Activated T-helper 2 cell treated with anti-CD3 and anti-CD28 coated beads, Interferon-gamma antibody, Interleukin-2, Interleukin-4, amounts not matched to agents 10 μg/mL and 5 μg/mL and 100 μg/mL, durations not matched to agents 14 hours and 24 hours and 36 hours (primary cell): ENCODE measurements at regions not wholly inside any gene's neighbourhood (a gene's known extent, or its start where the extent isn't known, plus 50 kb on each side); places are given as distances from the start of the nearest gene placed in this dataset.
"Not testable (repeated sequence)": the region's sequence is repeated elsewhere in the genome, so short reads cannot be mapped to it uniquely, and the experiment has no call there.

ENCODE experiments used
- DNase-seq: peaks from one replicate; pipeline ENCODE4 v3.0.0; 2021; ENCODE audit warnings: low spot score
- H3K27ac Mint-ChIP-seq: one replicate; pipeline ENCODE4 v1.8.0; 2021; ENCODE audit warnings: mixed read lengths
- H3K27me3 Mint-ChIP-seq: one replicate; pipeline ENCODE4 v1.8.0; 2021; ENCODE audit warnings: low read depth, mixed read lengths
- H3K36me3 Mint-ChIP-seq: one replicate; pipeline ENCODE4 v1.8.0; 2021; ENCODE audit warnings: low read depth, mixed read lengths
- H3K4me1 Mint-ChIP-seq: one replicate; pipeline ENCODE4 v1.8.0; 2021; ENCODE audit warnings: low read depth, mixed read lengths
- H3K4me3 Mint-ChIP-seq: one replicate; pipeline ENCODE4 v1.8.0; 2021; ENCODE audit warnings: low read depth, mild to moderate bottlenecking, moderate library complexity, mixed read lengths
- H3K9me3 Mint-ChIP-seq: one replicate; pipeline ENCODE4 v1.8.0; 2021; ENCODE audit warnings: mixed read lengths
- intact Hi-C: fragments of 100-400 bp; cut with micrococcal nuclease; formaldehyde crosslinking; loops from one replicate; pipeline ENCODE4 v1.15.1; 2023

DNA sequence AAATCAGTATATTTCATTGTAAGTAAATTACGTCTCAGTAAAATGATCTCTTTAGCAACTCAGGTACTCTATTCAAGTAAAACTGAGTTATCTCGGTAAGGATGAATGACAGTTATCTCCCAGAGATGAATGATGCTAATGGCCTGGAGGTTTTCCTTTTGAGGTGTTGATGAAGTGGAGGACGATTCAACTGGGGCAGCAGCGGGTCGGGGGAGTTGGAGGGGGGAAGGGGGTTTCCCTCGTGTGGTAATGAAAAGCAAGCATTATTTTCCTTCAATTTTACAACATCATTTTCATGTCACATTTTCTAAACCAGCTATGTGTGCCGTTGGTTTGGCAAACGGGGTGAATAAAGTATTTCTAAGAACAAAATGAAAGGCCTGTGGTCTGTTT, 92.4 kb upstream of the ATXN3L start:
- Mint-ChIP-seq H3K4me3 (no peak overlapping the region), H3K27me3 (no peaks in the 10 kb centered on the region), H3K9me3 (no peaks in the 10 kb centered on the region), H3K27ac (no peak overlapping the region), H3K4me1 (peaks cover 5% of the 10 kb centered on the region), H3K36me3 (no peaks in the 10 kb centered on the region)
- intact Hi-C loops: no loop called here
- no peak for DNase-seq

DNA sequence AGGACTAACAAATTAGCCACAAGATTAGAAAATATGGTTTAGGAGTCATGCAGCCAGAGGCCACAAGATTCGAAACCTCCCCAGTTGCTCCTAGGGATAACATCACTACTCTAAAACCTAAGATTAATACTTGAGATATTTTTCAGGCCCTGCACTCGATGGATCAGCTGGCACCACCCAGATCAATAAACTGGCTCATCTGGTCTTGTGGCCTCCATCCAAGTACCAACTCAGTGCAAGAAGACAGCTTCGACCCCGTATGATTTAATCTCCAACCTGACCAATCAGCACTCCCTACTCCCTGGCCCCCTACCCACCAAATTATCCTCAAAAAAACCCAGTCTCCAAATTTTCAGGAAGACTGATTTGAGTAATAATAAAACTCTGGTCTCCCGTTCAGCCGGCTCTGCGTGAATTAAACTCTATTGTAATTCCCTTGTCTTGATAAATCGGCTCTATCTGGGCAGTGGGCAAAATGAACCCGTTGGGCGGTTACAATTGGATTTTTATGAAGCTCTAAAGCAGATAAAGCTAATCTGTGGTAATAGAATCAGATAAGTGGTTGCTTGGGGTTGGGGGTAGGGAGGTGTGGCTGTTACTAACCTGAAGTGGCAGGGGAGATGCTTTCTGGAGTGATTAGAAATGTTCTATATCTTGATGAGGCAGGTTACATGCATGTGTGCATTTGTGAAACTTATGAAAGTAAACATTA, 91.8 kb upstream of the ATXN3L start:
- no peak for DNase-seq
- Mint-ChIP-seq H3K36me3 (no peaks in the 10 kb centered on the region), H3K9me3 (peaks cover 5% of the 10 kb centered on the region), H3K27me3 (no peaks in the 10 kb centered on the region), H3K4me3 (no peak overlapping the region), H3K27ac (no peak overlapping the region), H3K4me1 (peaks cover 5% of the 10 kb centered on the region)
- intact Hi-C loops: no loop called here

DNA sequence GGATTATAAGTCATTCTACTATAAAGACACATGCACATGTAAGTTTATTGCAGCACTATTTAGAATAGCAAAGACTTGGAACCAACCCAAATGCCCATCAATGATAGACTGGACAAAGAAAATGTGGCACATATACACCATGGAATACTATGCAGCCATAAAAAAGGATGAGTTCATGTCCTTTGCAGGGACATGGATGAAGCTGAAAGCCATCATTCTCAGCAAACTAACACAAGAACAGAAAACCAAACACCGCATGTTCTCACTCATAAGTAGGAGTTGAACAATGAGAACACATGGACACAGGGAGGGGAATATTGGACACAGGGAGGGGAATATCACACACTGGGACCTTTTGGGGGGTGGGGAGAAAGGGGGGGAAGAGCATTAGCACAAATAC, 88.7 kb upstream of the ATXN3L start:
- intact Hi-C loops, H3K4me3 Mint-ChIP-seq, H3K27me3 Mint-ChIP-seq, H3K36me3 Mint-ChIP-seq, H3K27ac Mint-ChIP-seq, DNase-seq, H3K4me1 Mint-ChIP-seq: not testable (repeated sequence)
- H3K9me3 Mint-ChIP-seq: peaks cover 13% of the 10 kb centered on the region

DNA sequence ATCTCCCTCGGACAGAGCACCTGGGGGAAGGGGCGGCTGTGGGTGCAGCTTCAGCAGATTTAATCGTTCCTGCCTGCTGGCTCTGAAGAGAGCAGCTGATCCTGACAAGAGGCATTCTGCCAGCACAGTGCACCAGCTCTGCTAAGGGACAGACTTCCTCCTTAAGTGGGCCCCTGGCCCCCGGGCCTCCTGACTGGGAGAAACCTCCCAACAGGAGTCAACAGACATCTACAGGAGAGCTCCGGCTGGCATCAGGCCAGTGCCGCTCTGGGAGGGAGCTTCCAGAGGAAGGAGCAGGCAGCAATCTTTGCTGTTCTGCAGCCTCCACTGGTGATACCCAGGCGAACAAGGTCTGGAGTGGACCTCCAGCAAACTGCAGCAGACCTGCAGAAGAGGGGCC, 84.9 kb upstream of the ATXN3L start:
- H3K36me3 Mint-ChIP-seq, DNase-seq, intact Hi-C loops, H3K4me3 Mint-ChIP-seq, H3K27ac Mint-ChIP-seq, H3K27me3 Mint-ChIP-seq, H3K4me1 Mint-ChIP-seq: not testable (repeated sequence)
- H3K9me3 Mint-ChIP-seq: peaks cover 13% of the 10 kb centered on the region

DNA sequence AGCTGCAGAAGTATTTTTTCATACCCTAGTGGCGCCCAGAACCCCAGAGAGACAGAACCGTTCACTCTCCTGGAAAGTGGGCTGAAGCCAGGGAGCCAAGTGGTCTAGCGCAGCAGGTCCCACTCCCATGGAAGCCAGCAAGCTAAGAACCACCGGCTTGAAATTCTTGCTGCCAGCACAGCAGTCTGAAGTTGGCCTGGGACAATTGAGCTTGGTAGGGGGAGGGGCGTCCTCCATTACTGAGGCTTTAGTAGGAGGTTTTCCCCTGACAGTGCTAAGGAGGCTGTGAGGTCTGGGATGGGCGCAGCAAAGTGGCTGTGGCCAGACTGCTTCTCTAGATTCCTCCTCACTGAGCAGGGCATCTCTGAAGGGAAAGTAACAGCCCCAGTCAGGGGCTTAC, 84.5 kb upstream of the ATXN3L start:
- no peaks in the 10 kb centered on the region for H3K27me3 Mint-ChIP-seq
- no peak overlapping the region for H3K27ac Mint-ChIP-seq
- peaks cover 1% of the 10 kb centered on the region for H3K4me1 Mint-ChIP-seq
- H3K36me3 Mint-ChIP-seq: no peaks in the 10 kb centered on the region
- intact Hi-C loops: no loop called here
- no peak overlapping the region for H3K4me3 Mint-ChIP-seq
- DNase-seq: no peak
- H3K9me3 Mint-ChIP-seq: peaks cover 13% of the 10 kb centered on the region

DNA sequence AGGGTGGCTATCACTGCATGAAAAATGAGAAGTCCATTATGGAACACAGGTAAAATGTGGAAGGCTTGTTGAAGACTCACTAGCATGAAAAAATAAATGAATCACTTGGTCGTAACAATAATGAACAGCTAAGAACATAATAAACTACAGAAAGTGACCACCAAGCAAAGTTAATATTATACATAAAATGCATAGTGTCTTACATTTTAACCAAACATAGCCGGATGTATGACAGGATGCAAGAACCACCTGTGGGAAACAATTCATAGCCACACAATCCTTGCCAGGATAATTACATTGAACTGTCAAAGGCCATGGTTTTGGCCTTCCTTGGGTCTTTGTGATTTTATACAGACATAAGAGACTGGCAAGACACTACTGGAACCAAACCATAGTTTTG, 81.9 kb upstream of the ATXN3L start:
- no peaks in the 10 kb centered on the region for H3K36me3 Mint-ChIP-seq
- peaks cover 7% of the 10 kb centered on the region for H3K4me1 Mint-ChIP-seq
- no peak overlapping the region for H3K4me3 Mint-ChIP-seq
- H3K27ac Mint-ChIP-seq: no peak overlapping the region
- DNase-seq: no peak
- peaks cover 9% of the 10 kb centered on the region for H3K9me3 Mint-ChIP-seq
- H3K27me3 Mint-ChIP-seq: no peaks in the 10 kb centered on the region
- intact Hi-C loops: no loop called here

DNA sequence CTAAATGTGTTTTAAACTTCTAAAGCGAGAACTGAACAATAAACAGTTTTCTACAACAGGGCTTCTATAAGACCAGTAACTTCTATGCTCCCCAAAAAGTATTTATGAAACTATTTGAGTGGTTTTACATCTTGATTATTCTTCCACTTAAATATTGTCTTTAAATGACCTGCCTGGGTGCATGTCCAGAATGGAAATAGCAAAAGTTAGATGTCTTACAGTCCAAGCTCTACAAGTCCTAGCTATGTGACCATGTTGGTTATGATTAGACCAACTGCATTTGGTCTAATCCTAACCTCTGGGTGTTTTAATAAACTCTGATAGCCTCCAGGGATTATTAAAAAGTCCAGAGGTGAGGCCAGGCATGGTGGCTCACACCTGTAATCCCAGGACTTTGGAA, 79.0 kb upstream of the ATXN3L start:
- Mint-ChIP-seq H3K9me3 (peaks cover 4% of the 10 kb centered on the region), H3K27ac (peak overlapping the region; percentile 43), H3K4me3 (no peak overlapping the region)

DNA sequence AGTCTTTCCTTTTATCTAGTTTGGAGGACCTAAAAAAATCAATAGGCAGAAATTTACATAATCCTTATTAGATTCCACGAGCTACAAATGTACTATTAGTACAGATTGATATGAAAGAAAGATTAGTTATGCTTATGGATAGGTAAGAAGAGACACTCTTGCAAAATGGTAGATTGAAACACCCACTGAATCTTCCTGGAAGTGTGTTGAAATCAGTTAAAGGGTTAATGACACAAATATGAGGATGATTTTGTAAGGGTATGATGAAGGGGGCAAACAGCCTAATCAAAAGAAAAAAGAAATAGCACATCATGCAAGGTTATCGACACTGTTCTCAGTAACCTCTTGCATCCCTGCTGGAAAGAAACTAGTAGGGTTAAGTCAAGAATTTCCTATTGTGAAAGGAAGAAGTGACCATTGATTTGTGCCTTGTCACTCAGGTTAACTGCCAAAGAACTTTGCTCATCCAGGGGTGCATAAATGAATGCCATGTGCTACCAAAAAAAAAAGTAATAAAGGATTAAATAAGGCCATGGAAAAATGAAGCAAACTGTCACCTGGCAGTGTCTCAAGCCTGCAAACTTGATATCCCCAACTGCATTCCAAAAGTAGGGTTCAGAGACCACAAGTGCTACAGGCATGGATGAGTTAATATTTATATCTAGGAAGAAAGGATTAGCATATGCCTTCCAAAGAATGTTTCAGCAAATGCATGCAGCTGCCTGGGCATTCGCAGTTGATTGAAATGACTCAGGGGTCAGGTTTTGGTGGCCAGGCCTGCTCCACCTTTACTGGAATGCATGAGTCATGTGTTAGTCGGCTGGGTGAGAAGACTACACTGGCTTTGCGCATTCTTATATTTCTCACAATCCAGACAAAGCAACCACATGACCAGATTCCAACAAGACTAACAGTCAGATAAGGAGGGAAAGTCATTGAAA, 78.3 kb upstream of the ATXN3L start:
- no peaks in the 10 kb centered on the region for H3K27me3 Mint-ChIP-seq
- intact Hi-C loops: loop anchor here (5.0 kb wide), 1 partner anchor 306 kb away; no protein-coding TSS in a partner anchor
- H3K4me1 Mint-ChIP-seq: peaks cover 12% of the 10 kb centered on the region
- H3K4me3 Mint-ChIP-seq: no peak overlapping the region
- peaks cover 4% of the 10 kb centered on the region for H3K9me3 Mint-ChIP-seq
- DNase-seq: no peak
- H3K27ac Mint-ChIP-seq: peak overlapping the region; percentile 43
- no peaks in the 10 kb centered on the region for H3K36me3 Mint-ChIP-seq

More for the DNA sequence above, 79.0 kb upstream of the ATXN3L start:
- H3K27me3 Mint-ChIP-seq: no peaks in the 10 kb centered on the region
- peaks cover 12% of the 10 kb centered on the region for H3K4me1 Mint-ChIP-seq
- DNase-seq: no peak
- H3K36me3 Mint-ChIP-seq: no peaks in the 10 kb centered on the region
- intact Hi-C loops: loop anchor here (5.0 kb wide), 1 partner anchor 307 kb away; no protein-coding TSS in a partner anchor

DNA sequence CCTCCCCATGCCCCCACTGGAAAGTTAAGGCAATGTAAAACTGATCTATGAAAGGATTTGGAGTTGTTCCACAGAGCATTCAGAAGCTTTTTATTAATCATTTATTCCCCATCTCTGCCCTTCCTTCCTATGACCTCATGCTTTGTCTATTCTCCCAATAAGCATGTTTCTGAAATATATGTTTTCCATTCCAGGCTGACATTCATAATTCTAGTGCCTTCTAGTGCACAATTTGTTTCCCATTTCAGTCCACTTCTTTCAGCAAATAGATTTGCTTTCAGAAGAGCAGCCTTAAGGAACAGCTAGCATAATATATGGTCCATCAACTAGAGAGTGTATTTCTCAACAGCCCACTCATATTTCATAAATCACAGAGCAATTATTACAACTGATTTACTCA, 77.1 kb upstream of the ATXN3L start:
- intact Hi-C loops: loop anchor here (5.0 kb wide), 1 partner anchor 305 kb away; no protein-coding TSS in a partner anchor
- peaks cover 4% of the 10 kb centered on the region for H3K9me3 Mint-ChIP-seq
- H3K36me3 Mint-ChIP-seq: no peaks in the 10 kb centered on the region
- DNase-seq: no peak
- H3K4me1 Mint-ChIP-seq: peaks cover 12% of the 10 kb centered on the region
- no peaks in the 10 kb centered on the region for H3K27me3 Mint-ChIP-seq
- H3K27ac Mint-ChIP-seq: no peak overlapping the region
- H3K4me3 Mint-ChIP-seq: no peak overlapping the region

DNA sequence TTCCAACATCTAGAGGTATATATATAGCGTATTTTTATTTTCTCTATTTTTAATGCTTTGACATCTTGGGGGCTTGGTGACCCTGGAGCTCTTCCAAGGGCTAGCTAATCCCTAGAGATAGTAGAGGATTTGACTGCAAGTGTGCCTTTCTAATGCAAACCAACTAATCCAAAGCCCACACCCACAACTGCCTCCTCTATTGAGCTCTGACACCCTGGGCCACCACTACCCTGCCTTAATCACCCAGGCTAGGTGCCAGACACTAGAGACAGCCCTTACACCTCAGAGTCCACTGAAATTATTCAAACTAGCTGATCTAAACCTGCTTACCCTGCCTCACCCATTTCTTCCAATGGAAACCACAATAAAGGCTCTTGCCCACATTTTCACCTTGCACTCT, 69.6 kb upstream of the ATXN3L start:
- intact Hi-C loops: no loop called here
- no peak overlapping the region for H3K4me3 Mint-ChIP-seq
- DNase-seq: no peak
- no peaks in the 10 kb centered on the region for H3K27me3 Mint-ChIP-seq
- H3K9me3 Mint-ChIP-seq: peaks cover 9% of the 10 kb centered on the region
- peaks cover 7% of the 10 kb centered on the region for H3K4me1 Mint-ChIP-seq
- H3K36me3 Mint-ChIP-seq: no peaks in the 10 kb centered on the region
- no peak overlapping the region for H3K27ac Mint-ChIP-seq

DNA sequence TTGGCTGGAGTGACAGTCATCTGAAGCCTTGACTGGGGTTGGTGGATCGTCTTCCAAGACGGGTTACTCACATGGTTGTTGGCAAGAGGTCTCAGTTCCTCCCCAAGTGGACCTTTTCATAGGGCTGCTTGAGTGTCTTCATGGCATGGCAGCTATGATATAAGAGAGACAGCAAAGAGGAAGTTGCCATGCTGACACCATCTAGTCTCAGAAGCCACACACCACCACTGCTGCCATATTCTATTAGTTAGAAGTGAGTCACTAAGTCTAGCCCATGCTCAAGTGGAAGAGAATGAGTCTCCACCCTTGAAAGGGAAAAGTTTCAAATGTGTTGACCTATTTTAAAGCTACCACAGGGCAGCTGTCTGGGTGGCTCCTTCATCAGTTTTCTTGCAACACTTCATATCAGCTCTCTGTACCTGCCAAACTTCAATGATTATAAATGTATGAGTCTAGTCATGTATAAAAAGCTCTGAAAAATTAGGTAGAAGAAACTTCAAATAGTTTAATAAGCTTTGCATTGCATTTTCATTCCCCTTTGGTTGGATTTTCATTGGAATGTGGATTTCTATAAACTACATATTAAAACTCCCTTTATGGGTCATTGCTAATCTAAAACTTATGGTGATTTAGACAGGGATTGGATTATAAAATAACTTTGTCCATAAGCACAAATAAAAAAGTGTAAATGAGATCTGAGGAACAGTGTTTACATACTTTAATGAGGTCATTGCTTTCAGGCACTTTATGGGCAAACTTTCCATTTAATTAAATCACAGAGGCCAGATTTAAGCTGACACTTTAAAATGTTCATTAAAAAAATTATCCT, 68.0 kb upstream of the ATXN3L start:
- H3K4me3 Mint-ChIP-seq: no peak overlapping the region
- no peaks in the 10 kb centered on the region for H3K36me3 Mint-ChIP-seq
- no peak for DNase-seq
- H3K27me3 Mint-ChIP-seq: no peaks in the 10 kb centered on the region
- intact Hi-C loops: no loop called here
- H3K9me3 Mint-ChIP-seq: peaks cover 9% of the 10 kb centered on the region
- peaks cover 7% of the 10 kb centered on the region for H3K4me1 Mint-ChIP-seq
- no peak overlapping the region for H3K27ac Mint-ChIP-seq

DNA sequence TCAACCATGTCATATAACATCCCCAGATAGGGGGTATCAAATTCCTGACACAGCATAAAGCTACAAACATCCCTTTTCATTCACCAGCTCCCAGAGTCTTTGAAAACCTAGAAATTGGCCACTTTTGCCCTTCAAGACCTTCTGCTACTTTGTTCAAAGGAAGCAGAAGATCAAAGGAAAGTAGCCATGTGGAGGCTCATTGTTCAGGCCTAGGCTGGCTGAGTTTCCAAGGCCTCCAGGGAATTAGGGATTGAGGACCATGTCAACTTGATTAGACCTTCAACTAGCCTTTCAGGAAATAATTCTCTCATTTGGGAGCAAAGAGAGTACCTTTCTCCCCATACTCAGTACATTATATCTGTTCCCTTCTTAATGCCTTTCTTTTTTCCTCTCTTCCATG, 66.8 kb upstream of the ATXN3L start:
- H3K36me3 Mint-ChIP-seq: no peaks in the 10 kb centered on the region
- H3K27me3 Mint-ChIP-seq: no peaks in the 10 kb centered on the region
- H3K4me3 Mint-ChIP-seq: no peak overlapping the region
- peaks cover 9% of the 10 kb centered on the region for H3K9me3 Mint-ChIP-seq
- no peak overlapping the region for H3K27ac Mint-ChIP-seq
- no peak for DNase-seq
- peaks cover 7% of the 10 kb centered on the region for H3K4me1 Mint-ChIP-seq
- intact Hi-C loops: no loop called here
